Prostate gland (tissue), 2 donors: ENCODE measurements at regions not wholly inside any gene's neighbourhood (a gene's known extent, or its start where the extent isn't known, plus 50 kb on each side); places are given as distances from the start of the nearest gene placed in this dataset.

Source experiments
- DNase-seq: peaks from one replicate; pipeline ENCODE4 v3.0.0-alpha.2; 2019; ENCODE audit warnings: low spot score
- H3K27ac ChIP-seq, 2 donors: fragments of 200-600 bp; sonication (generic); 2 replicates each; pipeline ENCODE4 v1.5.1; 2017 to 2019
- H3K27me3 ChIP-seq: fragments of 200-600 bp; sonication (generic); replicated peaks from 2 replicates; pipeline ENCODE4 v1.5.1; 2019; ENCODE audit not compliant: insufficient read depth
- H3K36me3 ChIP-seq, 2 donors: fragments of 200-600 bp; sonication (generic); 1 replicate in 1 of 2; 2 replicates in 1 of 2; pipeline versions ENCODE4 v1.5.1 to v1.8.1; 2017 to 2019
- H3K4me1 ChIP-seq: fragments of 200-600 bp; sonication (generic); replicated peaks from 2 replicates; pipeline ENCODE4 v1.5.1; 2019
- H3K4me3 ChIP-seq, 2 donors: fragments of 200-600 bp; sonication (generic); 2 replicates each; pipeline ENCODE4 v1.5.1; 2017 to 2019
- H3K9me3 ChIP-seq: fragments of 200-600 bp; sonication (generic); 2 replicates; pipeline ENCODE4 v1.5.1; 2017
- POLR2A ChIP-seq: fragments of 450-650 bp; IDR thresholded peaks from one replicate; pipeline ENCODE4 v1.6.1; 2016; ENCODE audit warnings: antibody characterized with exemption, mild to moderate bottlenecking
- POLR2AphosphoS5 ChIP-seq: sonication (generic); formaldehyde crosslinking; IDR thresholded peaks from one replicate; pipeline ENCODE4 v1.6.1; 2017; ENCODE audit warnings: antibody characterized with exemption
- WGBS: methylation state at CpG from one replicate; pipeline ENCODE4 v1.1.5; 2018; 5-methylcytosine and 5-hydroxymethylcytosine counted together
- intact Hi-C: fragments of 100-400 bp; cut with DNase I; formaldehyde crosslinking; loops from one replicate; pipeline ENCODE4 v1.14.2; 2022
- TF ChIP-seq, protein P1 (sequence below), 4 experiments: fragments of 200-600 bp in 2 of 4; fragments of 450-650 bp in 2 of 4; sonication (generic) in 2 of 4; IDR thresholded peaks; 1 replicate in 3 of 4; 2 replicates in 1 of 4; pipeline ENCODE4 v1.5.1; 2016 to 2019; ENCODE audit warnings: antibody characterized with exemption in 4 of 4, mild to moderate bottlenecking in 2 of 4, moderate library complexity in 2 of 4

- Histone ChIP-seq H3K36me3 (no peaks in the 10 kb centered on the region), H3K4me1 (no peaks in the 10 kb centered on the region), H3K27me3 (no peaks in the 10 kb centered on the region), H3K4me3 (no peak overlapping the region), H3K9me3 (no peaks in the 10 kb centered on the region), H3K27ac (no peak overlapping the region)
- DNase-seq = no peak
- no peak for TF ChIP-seq POLR2AphosphoS5
- TF ChIP-seq POLR2A = no peak
- TF ChIP-seq, protein P1, sequence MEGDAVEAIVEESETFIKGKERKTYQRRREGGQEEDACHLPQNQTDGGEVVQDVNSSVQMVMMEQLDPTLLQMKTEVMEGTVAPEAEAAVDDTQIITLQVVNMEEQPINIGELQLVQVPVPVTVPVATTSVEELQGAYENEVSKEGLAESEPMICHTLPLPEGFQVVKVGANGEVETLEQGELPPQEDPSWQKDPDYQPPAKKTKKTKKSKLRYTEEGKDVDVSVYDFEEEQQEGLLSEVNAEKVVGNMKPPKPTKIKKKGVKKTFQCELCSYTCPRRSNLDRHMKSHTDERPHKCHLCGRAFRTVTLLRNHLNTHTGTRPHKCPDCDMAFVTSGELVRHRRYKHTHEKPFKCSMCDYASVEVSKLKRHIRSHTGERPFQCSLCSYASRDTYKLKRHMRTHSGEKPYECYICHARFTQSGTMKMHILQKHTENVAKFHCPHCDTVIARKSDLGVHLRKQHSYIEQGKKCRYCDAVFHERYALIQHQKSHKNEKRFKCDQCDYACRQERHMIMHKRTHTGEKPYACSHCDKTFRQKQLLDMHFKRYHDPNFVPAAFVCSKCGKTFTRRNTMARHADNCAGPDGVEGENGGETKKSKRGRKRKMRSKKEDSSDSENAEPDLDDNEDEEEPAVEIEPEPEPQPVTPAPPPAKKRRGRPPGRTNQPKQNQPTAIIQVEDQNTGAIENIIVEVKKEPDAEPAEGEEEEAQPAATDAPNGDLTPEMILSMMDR (IDR thresholded peaks at IDR 0.05) = no peak
- 67% methylated on average over 1 of the region's 1 CpG for WGBS
- intact Hi-C loops = no loop called here
These were observed 111.6 kb downstream of the ZNF281 start for GRCh38 chr1:200298242-200298641.

DNA sequence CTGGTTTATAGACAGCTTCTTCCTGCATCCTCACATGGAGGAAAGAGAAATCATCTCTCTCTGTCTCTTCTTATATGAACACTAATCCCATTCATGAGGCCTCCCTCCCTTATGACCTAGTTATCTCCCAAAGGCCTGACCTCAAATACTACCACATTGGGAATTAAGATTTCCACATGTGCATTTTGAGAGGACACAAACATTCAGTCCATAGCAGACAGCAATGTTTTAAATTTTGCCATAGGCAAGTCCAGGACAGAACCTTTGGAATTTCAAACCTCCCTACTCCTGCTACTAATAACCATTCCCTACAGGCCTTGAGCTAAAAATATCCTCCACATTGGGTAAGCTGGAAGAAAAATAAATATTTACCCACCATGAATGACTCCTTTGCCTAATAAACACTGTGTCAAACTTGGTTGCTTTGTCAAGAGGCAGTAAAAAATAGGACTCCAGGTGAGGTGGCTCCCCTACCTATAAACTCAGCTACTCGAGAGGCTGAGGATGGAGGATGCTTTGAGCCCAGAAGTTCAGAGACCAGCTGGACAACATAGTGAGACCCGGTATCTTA lies 113.7 kb downstream of the ZNF281 start:
- no peaks in the 10 kb centered on the region for H3K36me3 ChIP-seq
- no peak for DNase-seq
- 29% methylated on average over 2 of the region's 2 CpGs for WGBS
- no peaks in the 10 kb centered on the region for H3K27me3 ChIP-seq
- TF ChIP-seq POLR2A = no peak
- no peak for TF ChIP-seq POLR2AphosphoS5
- TF ChIP-seq, protein P1 (IDR thresholded peaks at IDR 0.05) = no peak
- no peaks in the 10 kb centered on the region for H3K9me3 ChIP-seq
- H3K4me3 ChIP-seq = no peak overlapping the region
- no peak overlapping the region for H3K27ac ChIP-seq
- no peaks in the 10 kb centered on the region for H3K4me1 ChIP-seq
- intact Hi-C loops = no loop called here

GRCh38 chr1:200294241-200294640 lies 115.6 kb downstream of the ZNF281 start:
- Histone ChIP-seq H3K36me3 (no peaks in the 10 kb centered on the region), H3K9me3 (no peaks in the 10 kb centered on the region), H3K4me3 (no peak overlapping the region), H3K27ac (no peak overlapping the region), H3K27me3 (no peaks in the 10 kb centered on the region), H3K4me1 (no peaks in the 10 kb centered on the region)
- TF ChIP-seq, protein P1 (IDR thresholded peaks at IDR 0.05) = no peak
- TF ChIP-seq POLR2AphosphoS5 = no peak
- TF ChIP-seq POLR2A = no peak
- 81% methylated on average over 2 of the region's 2 CpGs for WGBS
- no peak for DNase-seq
- intact Hi-C loops = no loop called here

DNA sequence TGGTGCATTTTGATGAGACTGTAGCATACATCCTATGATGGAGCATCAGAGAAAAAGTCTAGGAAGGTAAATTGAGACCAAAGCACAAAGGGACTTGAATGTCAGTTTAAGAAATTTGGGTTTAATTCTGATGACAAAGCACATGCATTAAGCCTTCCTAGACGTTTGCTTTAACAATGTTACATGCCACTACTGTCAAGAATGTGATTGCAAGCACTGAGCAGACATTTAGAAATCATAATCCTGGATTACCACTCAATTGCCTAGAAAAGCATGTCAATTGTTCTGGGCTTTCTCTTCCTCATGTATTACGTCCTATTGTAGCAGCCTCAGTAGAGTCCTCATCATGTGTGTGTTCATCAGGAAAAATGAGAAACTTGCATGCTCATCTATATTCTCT lies 117.1 kb downstream of the ZNF281 start:
- H3K4me1 ChIP-seq = no peaks in the 10 kb centered on the region
- H3K36me3 ChIP-seq = no peaks in the 10 kb centered on the region
- TF ChIP-seq POLR2A = no peak
- TF ChIP-seq POLR2AphosphoS5 = no peak
- TF ChIP-seq, protein P1 (IDR thresholded peaks at IDR 0.05) = no peak
- H3K4me3 ChIP-seq = no peak overlapping the region
- intact Hi-C loops = no loop called here
- H3K27me3 ChIP-seq = no peaks in the 10 kb centered on the region
- 53% methylated on average over 2 of the region's 2 CpGs for WGBS
- no peak overlapping the region for H3K27ac ChIP-seq
- no peak for DNase-seq
- H3K9me3 ChIP-seq = no peaks in the 10 kb centered on the region

DNA sequence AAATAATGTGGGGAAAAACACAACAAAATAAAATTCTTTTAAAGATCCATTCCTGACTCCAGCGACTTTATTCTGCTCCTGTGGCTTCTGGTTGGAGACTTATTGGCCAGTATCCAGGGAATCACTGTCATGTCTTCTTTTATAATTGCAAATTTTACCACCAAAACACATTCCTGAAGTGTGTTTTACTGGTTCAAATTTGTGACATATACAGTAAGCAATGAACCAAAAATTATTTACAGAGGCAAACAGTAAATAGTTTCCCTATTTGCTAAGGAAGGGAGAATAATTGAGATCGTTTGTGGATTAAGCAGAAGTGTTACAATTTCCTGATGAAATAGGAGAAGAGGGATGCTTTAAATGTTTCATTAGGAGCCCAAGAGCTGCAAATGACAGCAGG lies 118.7 kb downstream of the ZNF281 start:
- Histone ChIP-seq H3K4me3 (no peak overlapping the region), H3K27me3 (no peaks in the 10 kb centered on the region), H3K27ac (no peak overlapping the region), H3K9me3 (no peaks in the 10 kb centered on the region), H3K4me1 (no peaks in the 10 kb centered on the region), H3K36me3 (no peaks in the 10 kb centered on the region)
- WGBS = 45% methylated on average over 2 of the region's 2 CpGs
- intact Hi-C loops = no loop called here
- no peak for TF ChIP-seq POLR2AphosphoS5
- no peak for TF ChIP-seq POLR2A
- TF ChIP-seq, protein P1 (IDR thresholded peaks at IDR 0.05) = no peak
- no peak for DNase-seq
